Prostate gland (tissue), 2 donors: ENCODE measurements at regions not wholly inside any gene's neighbourhood (a gene's known extent, or its start where the extent isn't known, plus 50 kb on each side); places are given as distances from the start of the nearest gene placed in this dataset.

ENCODE experiments used
- DNase-seq: peaks from one replicate; pipeline ENCODE4 v3.0.0-alpha.2; 2019; ENCODE audit warnings: low spot score
- H3K27ac ChIP-seq, 2 donors: fragments of 200-600 bp; sonication (generic); 2 replicates each; pipeline ENCODE4 v1.5.1; 2017 to 2019
- H3K27me3 ChIP-seq: fragments of 200-600 bp; sonication (generic); replicated peaks from 2 replicates; pipeline ENCODE4 v1.5.1; 2019; ENCODE audit not compliant: insufficient read depth
- H3K36me3 ChIP-seq, 2 donors: fragments of 200-600 bp; sonication (generic); 1 replicate in 1 of 2; 2 replicates in 1 of 2; pipeline versions ENCODE4 v1.5.1 to v1.8.1; 2017 to 2019
- H3K4me1 ChIP-seq: fragments of 200-600 bp; sonication (generic); replicated peaks from 2 replicates; pipeline ENCODE4 v1.5.1; 2019
- H3K4me3 ChIP-seq, 2 donors: fragments of 200-600 bp; sonication (generic); 2 replicates each; pipeline ENCODE4 v1.5.1; 2017 to 2019
- H3K9me3 ChIP-seq: fragments of 200-600 bp; sonication (generic); 2 replicates; pipeline ENCODE4 v1.5.1; 2017
- POLR2A ChIP-seq: fragments of 450-650 bp; IDR thresholded peaks from one replicate; pipeline ENCODE4 v1.6.1; 2016; ENCODE audit warnings: antibody characterized with exemption, mild to moderate bottlenecking
- POLR2AphosphoS5 ChIP-seq: sonication (generic); formaldehyde crosslinking; IDR thresholded peaks from one replicate; pipeline ENCODE4 v1.6.1; 2017; ENCODE audit warnings: antibody characterized with exemption
- WGBS: methylation state at CpG from one replicate; pipeline ENCODE4 v1.1.5; 2018; 5-methylcytosine and 5-hydroxymethylcytosine counted together
- intact Hi-C: fragments of 100-400 bp; cut with DNase I; formaldehyde crosslinking; loops from one replicate; pipeline ENCODE4 v1.14.2; 2022
- TF ChIP-seq, protein P1 (sequence below), 4 experiments: fragments of 200-600 bp in 2 of 4; fragments of 450-650 bp in 2 of 4; sonication (generic) in 2 of 4; IDR thresholded peaks; 1 replicate in 3 of 4; 2 replicates in 1 of 4; pipeline ENCODE4 v1.5.1; 2016 to 2019; ENCODE audit warnings: antibody characterized with exemption in 4 of 4, mild to moderate bottlenecking in 2 of 4, moderate library complexity in 2 of 4

DNA sequence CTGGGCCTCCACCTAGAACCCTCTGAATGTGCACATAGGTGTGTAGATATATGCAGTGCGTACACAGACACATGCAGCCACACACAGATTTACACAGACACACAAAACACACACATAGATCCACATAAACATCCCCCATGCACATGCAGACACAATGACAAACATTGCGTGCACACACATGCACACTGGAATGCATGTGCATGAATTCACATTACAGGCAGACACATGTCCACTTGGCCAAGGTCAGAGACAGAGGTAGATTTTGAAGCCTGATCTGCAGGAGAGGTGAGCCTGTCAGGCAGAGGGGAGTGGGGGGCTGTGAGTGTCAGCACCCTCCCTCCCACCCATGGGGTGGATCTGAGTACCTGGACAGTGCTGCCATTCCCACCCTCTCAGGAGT is 338.5 kb downstream of the PTPRU start:
- no peaks in the 10 kb centered on the region for H3K36me3 ChIP-seq
- no peak overlapping the region for H3K27ac ChIP-seq
- no peaks in the 10 kb centered on the region for H3K27me3 ChIP-seq
- no peaks in the 10 kb centered on the region for H3K4me1 ChIP-seq
- H3K4me3 ChIP-seq, result no peak overlapping the region
- no peaks in the 10 kb centered on the region for H3K9me3 ChIP-seq
- WGBS, result 89% methylated on average over 2 of the region's 2 CpGs
- no peak for DNase-seq
- intact Hi-C loops, result no loop called here
- TF ChIP-seq POLR2A, result no peak
- TF ChIP-seq, protein P1, sequence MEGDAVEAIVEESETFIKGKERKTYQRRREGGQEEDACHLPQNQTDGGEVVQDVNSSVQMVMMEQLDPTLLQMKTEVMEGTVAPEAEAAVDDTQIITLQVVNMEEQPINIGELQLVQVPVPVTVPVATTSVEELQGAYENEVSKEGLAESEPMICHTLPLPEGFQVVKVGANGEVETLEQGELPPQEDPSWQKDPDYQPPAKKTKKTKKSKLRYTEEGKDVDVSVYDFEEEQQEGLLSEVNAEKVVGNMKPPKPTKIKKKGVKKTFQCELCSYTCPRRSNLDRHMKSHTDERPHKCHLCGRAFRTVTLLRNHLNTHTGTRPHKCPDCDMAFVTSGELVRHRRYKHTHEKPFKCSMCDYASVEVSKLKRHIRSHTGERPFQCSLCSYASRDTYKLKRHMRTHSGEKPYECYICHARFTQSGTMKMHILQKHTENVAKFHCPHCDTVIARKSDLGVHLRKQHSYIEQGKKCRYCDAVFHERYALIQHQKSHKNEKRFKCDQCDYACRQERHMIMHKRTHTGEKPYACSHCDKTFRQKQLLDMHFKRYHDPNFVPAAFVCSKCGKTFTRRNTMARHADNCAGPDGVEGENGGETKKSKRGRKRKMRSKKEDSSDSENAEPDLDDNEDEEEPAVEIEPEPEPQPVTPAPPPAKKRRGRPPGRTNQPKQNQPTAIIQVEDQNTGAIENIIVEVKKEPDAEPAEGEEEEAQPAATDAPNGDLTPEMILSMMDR (IDR thresholded peaks at IDR 0.05), result no peak
- TF ChIP-seq POLR2AphosphoS5, result no peak

DNA sequence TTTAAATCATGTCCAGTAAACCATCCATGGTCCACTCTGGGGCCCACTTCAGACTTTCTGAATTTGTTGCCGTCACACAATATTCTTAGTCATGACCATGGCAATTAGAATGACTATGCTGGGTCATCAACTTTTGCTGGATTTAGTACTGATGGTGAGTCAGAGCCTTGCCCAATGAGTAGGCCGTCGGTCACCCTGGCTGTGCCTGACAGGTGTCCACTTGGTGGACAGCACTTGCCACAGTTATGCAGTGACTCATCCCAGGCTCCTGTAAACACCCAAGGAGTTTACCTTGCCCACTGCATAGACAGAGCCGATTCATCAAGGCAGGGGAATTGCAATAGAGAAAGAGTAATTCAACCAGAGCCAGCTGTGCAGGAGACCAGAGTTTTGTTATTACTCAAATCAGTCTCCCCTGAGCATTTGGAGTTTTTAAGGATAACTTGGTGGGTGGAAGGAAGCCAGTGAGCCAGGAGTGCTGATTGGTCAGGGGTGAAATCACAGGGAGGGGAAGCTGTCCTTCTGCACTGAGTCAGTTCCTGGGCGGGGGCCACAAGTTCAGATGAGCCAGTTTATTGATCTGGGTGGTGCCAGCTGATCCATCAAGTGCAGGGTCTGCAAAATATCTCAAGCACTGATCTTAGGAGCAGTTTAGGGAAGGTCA is 333.8 kb downstream of the PTPRU start:
- intact Hi-C loops, result no loop called here
- TF ChIP-seq, protein P1 (IDR thresholded peaks at IDR 0.05), result no peak
- no peak for TF ChIP-seq POLR2AphosphoS5
- TF ChIP-seq POLR2A, result no peak

DNA sequence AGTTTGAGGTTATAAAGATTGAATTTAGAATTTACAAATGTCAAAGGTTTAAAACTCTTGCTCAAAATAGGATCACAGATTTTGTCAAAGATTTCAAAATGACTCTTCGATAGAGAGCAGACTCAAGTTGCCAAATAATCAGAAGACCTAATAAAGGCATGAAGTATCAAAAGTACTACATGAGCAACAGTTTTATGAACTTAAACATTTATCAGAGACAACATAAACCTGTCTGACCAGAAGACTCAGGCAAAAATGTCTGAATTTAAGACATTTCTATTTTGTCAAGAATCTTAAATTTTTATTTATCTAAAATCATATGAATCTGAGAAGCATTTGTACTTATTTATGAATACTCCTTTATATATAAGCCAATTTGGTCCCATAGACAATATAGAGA is 330.9 kb downstream of the PTPRU start:
- Histone ChIP-seq H3K36me3 (no peaks in the 10 kb centered on the region), H3K27ac (no peak overlapping the region), H3K9me3 (no peaks in the 10 kb centered on the region), H3K27me3 (no peaks in the 10 kb centered on the region), H3K4me1 (no peaks in the 10 kb centered on the region), H3K4me3 (no peak overlapping the region)
- TF ChIP-seq POLR2A, result no peak
- no peak for TF ChIP-seq POLR2AphosphoS5
- TF ChIP-seq, protein P1 (IDR thresholded peaks at IDR 0.05), result no peak
- 89% methylated on average over 1 of the region's 1 CpG for WGBS
- DNase-seq, result no peak
- intact Hi-C loops, result no loop called here

More for the DNA sequence above, 333.8 kb downstream of the PTPRU start:
- no peak overlapping the region for H3K4me3 ChIP-seq
- 84% methylated on average over 5 of the region's 5 CpGs for WGBS
- H3K9me3 ChIP-seq, result no peaks in the 10 kb centered on the region
- H3K27ac ChIP-seq, result no peak overlapping the region
- H3K4me1 ChIP-seq, result no peaks in the 10 kb centered on the region
- no peaks in the 10 kb centered on the region for H3K36me3 ChIP-seq
- no peak for DNase-seq
- H3K27me3 ChIP-seq, result no peaks in the 10 kb centered on the region

DNA sequence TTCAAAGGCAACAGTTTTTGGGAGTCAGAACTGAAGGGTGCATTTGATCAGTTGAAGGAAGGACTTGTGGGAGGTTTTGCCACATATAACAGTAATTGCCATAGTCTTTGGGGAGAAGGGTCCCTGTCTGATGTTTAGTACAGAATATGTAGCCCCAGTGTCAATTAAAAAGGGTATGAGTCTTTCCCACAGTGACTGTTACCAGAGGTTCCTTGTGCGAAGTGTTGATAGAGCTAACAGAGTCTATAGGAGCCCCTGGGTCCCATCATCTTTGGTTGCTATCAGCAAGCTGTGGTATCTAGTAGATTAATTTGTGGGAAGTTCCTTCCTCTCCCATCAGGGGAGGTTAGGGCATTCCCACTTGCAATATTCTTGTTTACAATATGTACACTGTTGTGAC is 329.2 kb downstream of the PTPRU start:
- no peak for TF ChIP-seq POLR2A
- TF ChIP-seq POLR2AphosphoS5, result no peak
- TF ChIP-seq, protein P1 (IDR thresholded peaks at IDR 0.05), result no peak
- intact Hi-C loops, result no loop called here
- WGBS, result 94% methylated on average over 1 of the region's 1 CpG

DNA sequence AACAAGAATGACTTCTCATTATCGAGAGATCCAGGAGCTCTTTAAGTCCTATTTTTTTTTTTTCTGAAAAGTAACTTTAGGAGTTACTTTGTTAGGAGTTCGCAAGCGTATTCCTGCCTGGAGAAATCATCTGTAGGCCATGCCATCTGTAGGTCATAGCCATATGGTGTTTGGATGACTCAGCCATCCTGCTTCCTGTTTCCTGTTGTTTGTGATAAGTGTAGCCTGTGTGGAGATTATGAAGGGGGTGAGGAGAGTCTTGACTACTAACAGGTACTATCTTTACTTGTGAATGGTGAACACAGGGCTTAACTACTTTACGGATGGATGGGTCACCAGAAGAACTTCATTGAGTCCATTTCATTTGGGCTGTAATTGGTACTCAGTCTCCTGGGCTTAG is 327.2 kb downstream of the PTPRU start:
- H3K27me3 ChIP-seq, result no peaks in the 10 kb centered on the region
- H3K4me3 ChIP-seq, result no peak overlapping the region
- no peaks in the 10 kb centered on the region for H3K4me1 ChIP-seq
- H3K9me3 ChIP-seq, result no peaks in the 10 kb centered on the region
- no peak for DNase-seq
- no peak for TF ChIP-seq POLR2A
- TF ChIP-seq, protein P1 (IDR thresholded peaks at IDR 0.05), result no peak
- TF ChIP-seq POLR2AphosphoS5, result no peak
- 89% methylated on average over 4 of the region's 4 CpGs for WGBS
- intact Hi-C loops, result no loop called here
- H3K36me3 ChIP-seq, result no peaks in the 10 kb centered on the region
- H3K27ac ChIP-seq, result no peak overlapping the region

More for the DNA sequence above, 329.2 kb downstream of the PTPRU start:
- Histone ChIP-seq H3K4me1 (no peaks in the 10 kb centered on the region), H3K9me3 (no peaks in the 10 kb centered on the region), H3K27me3 (no peaks in the 10 kb centered on the region), H3K4me3 (no peak overlapping the region), H3K36me3 (no peaks in the 10 kb centered on the region), H3K27ac (no peak overlapping the region)
- no peak for DNase-seq
